Activated CD4-positive, alpha-beta memory T cell treated with anti-CD3 and anti-CD28 coated beads for 36 hours (primary cell): ENCODE measurements at regions not wholly inside any gene's neighbourhood (a gene's known extent, or its start where the extent isn't known, plus 50 kb on each side); places are given as distances from the start of the nearest gene placed in this dataset.

ENCODE experiments used
- CTCF ChIA-PET: fragments of 350-600 bp; sonication (Branson Sonifier 250); formaldehyde crosslinking; loops from one replicate; lab custom pipeline; 2021; ENCODE audit warnings: antibody characterized with exemption, inconsistent platforms; lab: Charles Lee
- POLR2A ChIA-PET: fragments of 350-600 bp; sonication (Branson Sonifier 250); formaldehyde crosslinking; loops from one replicate; lab custom pipeline; 2021; ENCODE audit warnings: antibody characterized with exemption; lab: Charles Lee
- DNase-seq: peaks from one replicate; pipeline ENCODE4 v3.0.0-alpha.2; 2020
- H3K27ac Mint-ChIP-seq: one replicate; pipeline ENCODE4 v1.8.0; 2021; ENCODE audit warnings: mixed read lengths
- H3K27me3 Mint-ChIP-seq: one replicate; pipeline ENCODE4 v1.8.0; 2021; ENCODE audit warnings: mixed read lengths
- H3K36me3 Mint-ChIP-seq: one replicate; pipeline ENCODE4 v1.8.0; 2021; ENCODE audit warnings: mixed read lengths
- H3K4me1 Mint-ChIP-seq: one replicate; pipeline ENCODE4 v1.8.0; 2021; ENCODE audit warnings: low read depth, mixed read lengths
- H3K4me3 Mint-ChIP-seq: one replicate; pipeline ENCODE4 v1.8.0; 2021; ENCODE audit warnings: mild to moderate bottlenecking, mixed read lengths
- H3K9me3 Mint-ChIP-seq: one replicate; pipeline ENCODE4 v1.8.0; 2021; ENCODE audit warnings: mixed read lengths
- intact Hi-C: fragments of 100-400 bp; cut with micrococcal nuclease; formaldehyde crosslinking; loops from one replicate; pipeline ENCODE4 v1.15.1; 2023

- ChIA-PET POLR2A (no interaction called here), CTCF (no interaction called here)
- no peaks in the 10 kb centered on the region for H3K36me3 Mint-ChIP-seq
- H3K27me3 Mint-ChIP-seq: no peaks in the 10 kb centered on the region
- H3K27ac Mint-ChIP-seq: no peak overlapping the region
- no peaks in the 10 kb centered on the region for H3K4me1 Mint-ChIP-seq
- intact Hi-C loops: no loop called here
- DNase-seq: no peak
- no peak overlapping the region for H3K4me3 Mint-ChIP-seq
- H3K9me3 Mint-ChIP-seq: no peaks in the 10 kb centered on the region
Observed at GRCh38 chr20:6855796-6856195, 88.3 kb downstream of the BMP2 start.

- Mint-ChIP-seq H3K27ac (no peak overlapping the region), H3K9me3 (no peaks in the 10 kb centered on the region), H3K4me1 (no peaks in the 10 kb centered on the region), H3K36me3 (no peaks in the 10 kb centered on the region), H3K4me3 (no peak overlapping the region), H3K27me3 (no peaks in the 10 kb centered on the region)
- ChIA-PET POLR2A (no interaction called here), CTCF (no interaction called here)
- DNase-seq: no peak
- intact Hi-C loops: no loop called here
Observed at GRCh38 chr20:6857927-6858326, 90.4 kb downstream of the BMP2 start.

GRCh38 chr20:6863355-6863754 is 95.9 kb downstream of the BMP2 start:
- H3K4me3 Mint-ChIP-seq: no peak overlapping the region
- POLR2A ChIA-PET: no interaction called here
- H3K27me3 Mint-ChIP-seq: no peaks in the 10 kb centered on the region
- no peaks in the 10 kb centered on the region for H3K4me1 Mint-ChIP-seq
- intact Hi-C loops: no loop called here
- no peak overlapping the region for H3K27ac Mint-ChIP-seq
- CTCF ChIA-PET: no interaction called here
- no peaks in the 10 kb centered on the region for H3K36me3 Mint-ChIP-seq
- no peaks in the 10 kb centered on the region for H3K9me3 Mint-ChIP-seq
- DNase-seq: no peak

- DNase-seq: no peak
- POLR2A ChIA-PET: no interaction called here
- no peaks in the 10 kb centered on the region for H3K27me3 Mint-ChIP-seq
Observed at GRCh38 chr20:6863798-6864201, 96.3 kb downstream of the BMP2 start.

GRCh38 chr20:6864740-6865139 is 97.3 kb downstream of the BMP2 start:
- H3K4me1 Mint-ChIP-seq: no peaks in the 10 kb centered on the region
- no peaks in the 10 kb centered on the region for H3K36me3 Mint-ChIP-seq
- H3K27me3 Mint-ChIP-seq: no peaks in the 10 kb centered on the region
- no peak for DNase-seq
- no peaks in the 10 kb centered on the region for H3K9me3 Mint-ChIP-seq
- ChIA-PET CTCF (no interaction called here), POLR2A (no interaction called here)
- no peak overlapping the region for H3K4me3 Mint-ChIP-seq
- intact Hi-C loops: no loop called here
- H3K27ac Mint-ChIP-seq: no peak overlapping the region

More at GRCh38 chr20:6863798-6864201, 96.3 kb downstream of the BMP2 start:
- Mint-ChIP-seq H3K4me1 (no peaks in the 10 kb centered on the region), H3K9me3 (no peaks in the 10 kb centered on the region), H3K27ac (no peak overlapping the region), H3K4me3 (no peak overlapping the region), H3K36me3 (no peaks in the 10 kb centered on the region)
- CTCF ChIA-PET: no interaction called here
- intact Hi-C loops: no loop called here

- no peaks in the 10 kb centered on the region for H3K27me3 Mint-ChIP-seq
- H3K27ac Mint-ChIP-seq: no peak overlapping the region
- no peaks in the 10 kb centered on the region for H3K9me3 Mint-ChIP-seq
- no peak for DNase-seq
- H3K4me1 Mint-ChIP-seq: no peaks in the 10 kb centered on the region
- H3K4me3 Mint-ChIP-seq: no peak overlapping the region
- ChIA-PET CTCF (no interaction called here), POLR2A (no interaction called here)
- intact Hi-C loops: no loop called here
- no peaks in the 10 kb centered on the region for H3K36me3 Mint-ChIP-seq
Observed at GRCh38 chr20:6866741-6867140, 99.3 kb downstream of the BMP2 start.

GRCh38 chr20:6868861-6869260 is 101.4 kb downstream of the BMP2 start:
- Mint-ChIP-seq H3K9me3 (peaks cover 2% of the 10 kb centered on the region), H3K4me3 (no peak overlapping the region), H3K4me1 (no peaks in the 10 kb centered on the region), H3K27me3 (no peaks in the 10 kb centered on the region), H3K27ac (no peak overlapping the region), H3K36me3 (no peaks in the 10 kb centered on the region)
- POLR2A ChIA-PET: no interaction called here
- intact Hi-C loops: no loop called here
- DNase-seq: no peak
- CTCF ChIA-PET: no interaction called here

- Mint-ChIP-seq H3K36me3 (no peaks in the 10 kb centered on the region), H3K27ac (no peak overlapping the region), H3K4me1 (no peaks in the 10 kb centered on the region), H3K4me3 (no peak overlapping the region), H3K9me3 (peaks cover 2% of the 10 kb centered on the region), H3K27me3 (no peaks in the 10 kb centered on the region)
- ChIA-PET CTCF (no interaction called here), POLR2A (no interaction called here)
- intact Hi-C loops: no loop called here
- DNase-seq: no peak
Observed at GRCh38 chr20:6870559-6870958, 103.1 kb downstream of the BMP2 start.

- H3K36me3 Mint-ChIP-seq: no peaks in the 10 kb centered on the region
Observed at GRCh38 chr20:6877633-6878032, 110.1 kb downstream of the BMP2 start.

GRCh38 chr20:6882561-6883291 is 115.2 kb downstream of the BMP2 start:
- ChIA-PET POLR2A (no interaction called here), CTCF (no interaction called here)
- intact Hi-C loops: no loop called here
- H3K4me3 Mint-ChIP-seq: no peak overlapping the region
- H3K27me3 Mint-ChIP-seq: no peaks in the 10 kb centered on the region
- H3K27ac Mint-ChIP-seq: no peak overlapping the region
- no peak for DNase-seq
- H3K4me1 Mint-ChIP-seq: no peaks in the 10 kb centered on the region
- H3K36me3 Mint-ChIP-seq: no peaks in the 10 kb centered on the region
- peaks cover 13% of the 10 kb centered on the region for H3K9me3 Mint-ChIP-seq

More at GRCh38 chr20:6877633-6878032, 110.1 kb downstream of the BMP2 start:
- Mint-ChIP-seq H3K9me3 (peaks cover 13% of the 10 kb centered on the region), H3K27ac (no peak overlapping the region), H3K27me3 (no peaks in the 10 kb centered on the region), H3K4me1 (no peaks in the 10 kb centered on the region), H3K4me3 (no peak overlapping the region)
- CTCF ChIA-PET: no interaction called here
- POLR2A ChIA-PET: no interaction called here
- intact Hi-C loops: no loop called here
- no peak for DNase-seq

GRCh38 chr20:6884114-6884513 is 116.6 kb downstream of the BMP2 start:
- intact Hi-C loops: no loop called here
- no peaks in the 10 kb centered on the region for H3K36me3 Mint-ChIP-seq
- no peak overlapping the region for H3K27ac Mint-ChIP-seq
- H3K4me3 Mint-ChIP-seq: no peak overlapping the region
- ChIA-PET CTCF (no interaction called here), POLR2A (no interaction called here)
- H3K4me1 Mint-ChIP-seq: no peaks in the 10 kb centered on the region
- DNase-seq: no peak
- H3K9me3 Mint-ChIP-seq: peaks cover 11% of the 10 kb centered on the region
- no peaks in the 10 kb centered on the region for H3K27me3 Mint-ChIP-seq

GRCh38 chr20:6886065-6886729 is 118.7 kb downstream of the BMP2 start:
- intact Hi-C loops: no loop called here
- DNase-seq: no peak
- ChIA-PET POLR2A (no interaction called here), CTCF (no interaction called here)
- Mint-ChIP-seq H3K4me3 (no peak overlapping the region), H3K27ac (no peak overlapping the region), H3K9me3 (peaks cover 7% of the 10 kb centered on the region), H3K27me3 (no peaks in the 10 kb centered on the region), H3K4me1 (no peaks in the 10 kb centered on the region), H3K36me3 (no peaks in the 10 kb centered on the region)

- intact Hi-C loops: no loop called here
- H3K27me3 Mint-ChIP-seq: no peaks in the 10 kb centered on the region
- peaks cover 17% of the 10 kb centered on the region for H3K9me3 Mint-ChIP-seq
- H3K4me1 Mint-ChIP-seq: no peaks in the 10 kb centered on the region
- POLR2A ChIA-PET: no interaction called here
- H3K27ac Mint-ChIP-seq: no peak overlapping the region
- CTCF ChIA-PET: no interaction called here
- no peak for DNase-seq
- no peaks in the 10 kb centered on the region for H3K36me3 Mint-ChIP-seq
- H3K4me3 Mint-ChIP-seq: no peak overlapping the region
Observed at GRCh38 chr20:6887966-6888365, 120.5 kb downstream of the BMP2 start.
